Uterus (tissue), 3 donors: ENCODE measurements at regions not wholly inside any gene's neighbourhood (a gene's known extent, or its start where the extent isn't known, plus 50 kb on each side); places are given as distances from the start of the nearest gene placed in this dataset.

Source experiments
- DNase-seq, 2 donors: peaks; one replicate each; pipeline ENCODE4 v3.0.0-alpha.2; 2019 to 2020
- H3K27ac ChIP-seq, 2 donors: fragments of 200-600 bp; sonication (generic); 1 replicate in 1 of 2; 2 replicates in 1 of 2; pipeline ENCODE4 v1.5.1; 2016 to 2018
- H3K27me3 ChIP-seq, 2 donors: fragments of 200-600 bp; sonication (generic); one replicate each; pipeline ENCODE4 v1.5.1; 2018 to 2019; ENCODE audit warnings: control low read depth in 1 of 2
- H3K36me3 ChIP-seq, 2 donors: fragments of 200-600 bp; sonication (generic); one replicate each; pipeline ENCODE4 v1.5.1; 2019; ENCODE audit warnings: control low read depth in 1 of 2
- H3K4me1 ChIP-seq, 2 donors: fragments of 200-600 bp; sonication (generic); one replicate each; pipeline ENCODE4 v1.5.1; 2018 to 2019; ENCODE audit warnings: control low read depth in 1 of 2
- H3K4me3 ChIP-seq, 2 donors: fragments of 200-600 bp; sonication (generic); 1 replicate in 1 of 2; 2 replicates in 1 of 2; pipeline ENCODE4 v1.5.1; 2018 to 2019; ENCODE audit warnings: mild to moderate bottlenecking in 1 of 2
- H3K9me3 ChIP-seq, 2 donors: fragments of 200-600 bp; sonication (generic); one replicate each; pipeline ENCODE4 v1.5.1; 2019; ENCODE audit warnings: control low read depth in 1 of 2
- CTCF ChIP-seq, 4 experiments: fragments of 200-600 bp in 2 of 4; fragments of 450-650 bp in 2 of 4; sonication (generic) in 2 of 4; IDR thresholded peaks; one replicate each; pipeline ENCODE4 v1.5.1; 2016 to 2019; ENCODE audit warnings: antibody characterized with exemption in 4 of 4, mild to moderate bottlenecking in 2 of 4, moderate library complexity in 1 of 4
- POLR2A ChIP-seq, 2 donors: fragments of 450-650 bp; IDR thresholded peaks; one replicate each; pipeline ENCODE4 v1.6.1; 2016; ENCODE audit warnings: antibody characterized with exemption in 2 of 2, mild to moderate bottlenecking in 1 of 2, moderate library complexity in 1 of 2
- intact Hi-C: fragments of 100-400 bp; cut with DNase I; formaldehyde crosslinking; loops from one replicate; pipeline ENCODE4 v1.15.1; 2023; ENCODE audit warnings: low total_unique reads
- donor health status: DM: yes; HTN: yes; CAD: no.

DNA sequence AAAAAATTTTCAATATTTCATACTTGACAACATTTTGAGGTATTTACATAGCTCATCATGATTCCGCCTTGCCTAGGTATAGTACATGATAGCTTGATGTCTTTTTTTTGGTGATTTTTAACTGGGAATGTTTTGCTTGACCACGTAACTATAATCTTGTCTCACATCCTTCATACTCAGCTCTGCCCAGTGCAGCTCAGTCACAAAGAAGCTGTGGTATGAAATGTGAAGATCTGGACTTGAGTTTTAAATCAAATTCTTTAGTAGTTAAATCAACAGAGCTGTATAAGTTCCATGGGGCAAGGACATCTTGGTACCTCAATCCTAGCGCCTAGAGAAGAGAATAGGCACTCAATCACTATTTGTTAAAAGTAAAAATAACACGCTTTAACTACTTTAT lies 276.3 kb upstream of the DKK2 start:
- no peak overlapping the region for H3K27ac ChIP-seq
- H3K9me3 ChIP-seq, result no peaks in the 10 kb centered on the region
- no peak for DNase-seq
- TF ChIP-seq POLR2A (IDR thresholded peaks at IDR 0.05) (no peak), CTCF (IDR thresholded peaks at IDR 0.05) (no peak)
- no peaks in the 10 kb centered on the region for H3K27me3 ChIP-seq
- H3K36me3 ChIP-seq, result no peaks in the 10 kb centered on the region
- no peak overlapping the region for H3K4me3 ChIP-seq
- no peaks in the 10 kb centered on the region for H3K4me1 ChIP-seq
- intact Hi-C loops, result no loop called here

DNA sequence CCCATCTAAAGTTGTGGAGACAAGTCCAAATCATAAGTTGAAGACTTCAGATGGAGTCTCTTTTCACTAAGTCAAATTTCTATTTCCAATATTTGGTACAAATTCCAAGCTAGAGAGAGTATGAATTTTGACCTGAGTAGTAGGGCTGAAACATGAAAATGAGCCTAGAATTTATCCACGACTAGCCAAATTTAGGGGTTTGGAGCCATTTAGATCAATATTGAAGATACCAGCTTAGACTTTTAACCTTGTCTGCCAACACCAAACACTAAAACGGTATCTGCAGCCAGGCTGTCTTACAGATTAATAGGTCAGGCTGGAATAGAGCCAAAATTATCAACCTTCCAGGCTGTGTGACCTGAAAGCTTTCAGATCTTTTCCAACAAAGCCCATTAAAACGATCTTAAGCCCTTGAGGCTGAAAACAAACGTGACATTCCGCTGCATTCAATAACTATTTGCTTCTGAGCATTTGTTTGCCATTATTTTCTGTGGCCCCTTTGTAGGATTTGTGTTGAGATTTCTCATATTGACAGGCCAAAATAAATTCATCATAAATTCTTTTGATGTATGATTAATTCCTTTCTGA lies 268.7 kb upstream of the DKK2 start:
- intact Hi-C loops, result no loop called here
- DNase-seq, result no peak
- TF ChIP-seq CTCF (IDR thresholded peaks at IDR 0.05), result no peak
- TF ChIP-seq POLR2A (IDR thresholded peaks at IDR 0.05), result no peak
- Histone ChIP-seq H3K9me3 (no peaks in the 10 kb centered on the region), H3K36me3 (no peaks in the 10 kb centered on the region), H3K4me3 (no peak overlapping the region), H3K4me1 (no peaks in the 10 kb centered on the region), H3K27ac (no peak overlapping the region), H3K27me3 (no peaks in the 10 kb centered on the region)

GRCh38 chr4:107299646-107300045 lies 263.5 kb upstream of the DKK2 start:
- H3K4me3 ChIP-seq, result no peak overlapping the region
- no peak for TF ChIP-seq POLR2A (IDR thresholded peaks at IDR 0.05)
- TF ChIP-seq CTCF (IDR thresholded peaks at IDR 0.05), result no peak

GRCh38 chr4:107292979-107293378 lies 256.9 kb upstream of the DKK2 start:
- no peak overlapping the region for H3K4me3 ChIP-seq
- H3K4me1 ChIP-seq, result no peaks in the 10 kb centered on the region
- H3K27me3 ChIP-seq, result no peaks in the 10 kb centered on the region
- no peak overlapping the region for H3K27ac ChIP-seq
- H3K36me3 ChIP-seq, result no peaks in the 10 kb centered on the region
- no peak for TF ChIP-seq CTCF (IDR thresholded peaks at IDR 0.05)
- no peak for TF ChIP-seq POLR2A (IDR thresholded peaks at IDR 0.05)
- H3K9me3 ChIP-seq, result no peaks in the 10 kb centered on the region
- DNase-seq, result no peak
- intact Hi-C loops, result no loop called here

More at GRCh38 chr4:107299646-107300045, 263.5 kb upstream of the DKK2 start:
- no peak for DNase-seq
- H3K27ac ChIP-seq, result no peak overlapping the region
- no peaks in the 10 kb centered on the region for H3K36me3 ChIP-seq
- no peaks in the 10 kb centered on the region for H3K9me3 ChIP-seq
- H3K27me3 ChIP-seq, result no peaks in the 10 kb centered on the region
- no peaks in the 10 kb centered on the region for H3K4me1 ChIP-seq
- intact Hi-C loops, result no loop called here

DNA sequence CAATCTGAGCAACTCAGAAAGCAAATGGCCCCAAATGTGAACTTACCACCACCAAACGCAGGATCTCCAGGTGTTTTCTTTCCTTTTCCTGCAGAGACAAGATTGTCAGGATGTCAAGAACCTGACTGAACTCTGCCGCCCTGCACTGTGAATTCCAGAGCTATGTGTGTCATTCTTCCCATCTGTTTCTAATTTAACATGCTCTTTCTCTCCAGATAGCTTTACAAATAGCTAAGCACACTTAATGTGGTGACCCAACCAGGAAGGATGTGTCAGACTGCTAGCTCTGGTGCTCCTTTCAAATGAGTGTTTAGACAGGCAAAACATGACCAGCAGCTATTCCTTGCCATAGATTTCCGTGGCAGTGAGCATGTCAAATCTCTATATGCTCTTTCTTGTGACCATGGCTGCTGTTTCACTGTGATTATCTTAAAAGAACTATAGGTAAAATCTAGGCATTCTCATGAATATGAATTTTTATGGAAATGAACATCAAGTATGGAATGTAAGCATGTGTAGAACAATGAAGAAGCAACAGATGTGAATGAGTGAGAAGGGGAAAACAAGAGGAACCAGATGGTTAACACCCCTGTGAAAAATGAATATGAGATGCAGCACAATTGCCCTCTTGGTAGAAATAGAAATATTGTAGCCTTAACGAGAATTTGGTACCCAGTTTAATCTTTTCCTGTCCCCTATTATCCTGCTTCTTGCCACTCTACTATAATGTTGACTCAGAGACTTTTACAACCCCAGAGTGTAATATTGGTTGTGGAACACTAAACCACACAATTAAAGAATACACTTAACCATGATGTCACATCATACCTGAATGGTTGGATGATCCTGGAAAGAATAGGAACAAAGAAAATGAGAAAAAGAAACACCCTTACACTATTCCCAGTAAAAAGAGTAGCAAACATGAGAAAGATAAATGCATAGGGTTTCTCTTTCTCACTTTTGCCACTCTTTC lies 247.8 kb upstream of the DKK2 start:
- H3K27me3 ChIP-seq, result no peaks in the 10 kb centered on the region
- TF ChIP-seq CTCF (IDR thresholded peaks at IDR 0.05) (no peak), POLR2A (IDR thresholded peaks at IDR 0.05) (no peak)
- no peaks in the 10 kb centered on the region for H3K9me3 ChIP-seq
- no peak overlapping the region for H3K4me3 ChIP-seq
- intact Hi-C loops, result no loop called here
- no peak for DNase-seq
- H3K4me1 ChIP-seq, result no peaks in the 10 kb centered on the region
- H3K27ac ChIP-seq, result no peak overlapping the region
- no peaks in the 10 kb centered on the region for H3K36me3 ChIP-seq
